Astrocyte (in vitro differentiated cells and primary cell): ENCODE measurements at regions not wholly inside any gene's neighbourhood (a gene's known extent, or its start where the extent isn't known, plus 50 kb on each side); places are given as distances from the start of the nearest gene placed in this dataset.
A peak's percentile ranks its signal among the peaks of the same experiment; 100 is the strongest.

Experiments used
- DNase-seq: peaks from one replicate; pipeline ENCODE4 v3.0.0-alpha.2; 2010; ENCODE audit warnings: low read depth
- FAIRE-seq: peaks from 2 replicates; lab custom pipeline; 2011; peaks lifted over from hg19 to GRCh38; lab: Jason Lieb, UNC
- H2AFZ ChIP-seq: 2 replicates; pipeline ENCODE4 v1.6.0; 2012; ENCODE audit warnings: low read depth, low read length, inconsistent platforms
- H3K27ac ChIP-seq: 2 replicates; pipeline ENCODE4 v1.5.1; 2011; ENCODE audit warnings: low read depth, low read length, inconsistent platforms
- H3K27me3 ChIP-seq: 2 replicates; pipeline ENCODE4 v1.6.0; 2011; ENCODE audit warnings: low read length, inconsistent platforms; ENCODE audit not compliant: insufficient read depth
- H3K36me3 ChIP-seq: 2 replicates; pipeline ENCODE4 v1.5.1; 2011; ENCODE audit warnings: low read length, inconsistent platforms; ENCODE audit not compliant: insufficient read depth
- H3K4me1 ChIP-seq: 2 replicates; pipeline ENCODE4 v1.5.1; 2011; ENCODE audit warnings: low read length, inconsistent platforms; ENCODE audit not compliant: insufficient read depth
- H3K4me2 ChIP-seq: 2 replicates; pipeline ENCODE4 v1.6.0; 2012; ENCODE audit warnings: low read length, inconsistent platforms
- H3K4me3 ChIP-seq: 2 replicates; pipeline ENCODE4 v1.5.1; 2011; ENCODE audit warnings: low read depth, mild to moderate bottlenecking, low read length, inconsistent platforms; ENCODE audit not compliant: insufficient read depth
- H3K79me2 ChIP-seq: 2 replicates; pipeline ENCODE4 v1.6.0; 2012; ENCODE audit warnings: mild to moderate bottlenecking, low read length, inconsistent platforms; ENCODE audit not compliant: insufficient read depth
- H3K9ac ChIP-seq: 2 replicates; pipeline ENCODE4 v1.6.0; 2012; ENCODE audit warnings: mild to moderate bottlenecking, low read length, inconsistent platforms
- H3K9me3 ChIP-seq: 2 replicates; pipeline ENCODE4 v1.5.1; 2012; ENCODE audit warnings: low read depth, mild to moderate bottlenecking, low read length, inconsistent platforms; ENCODE audit not compliant: insufficient read depth
- H4K20me1 ChIP-seq: 2 replicates; pipeline ENCODE4 v1.6.0; 2012; ENCODE audit warnings: low read length, inconsistent platforms; ENCODE audit not compliant: insufficient read depth
- H3K27ac Mint-ChIP-seq: one replicate; pipeline ENCODE4 v1.8.0; 2021; ENCODE audit warnings: mild to moderate bottlenecking, mixed read lengths; ENCODE audit not compliant: unreplicated experiment
- H3K27me3 Mint-ChIP-seq: one replicate; pipeline ENCODE4 v1.8.0; 2021; ENCODE audit warnings: low read depth, mixed read lengths; ENCODE audit not compliant: unreplicated experiment
- H3K36me3 Mint-ChIP-seq: one replicate; pipeline ENCODE4 v1.8.0; 2021; ENCODE audit warnings: low read depth, mixed read lengths; ENCODE audit not compliant: unreplicated experiment
- H3K4me1 Mint-ChIP-seq: one replicate; pipeline ENCODE4 v1.8.0; 2021; ENCODE audit warnings: low read depth, mixed read lengths; ENCODE audit not compliant: unreplicated experiment
- H3K4me3 Mint-ChIP-seq: one replicate; pipeline ENCODE4 v1.8.0; 2021; ENCODE audit warnings: mild to moderate bottlenecking, moderate library complexity, mixed read lengths; ENCODE audit not compliant: unreplicated experiment
- H3K9me3 Mint-ChIP-seq: one replicate; pipeline ENCODE4 v1.8.0; 2021; ENCODE audit warnings: mild to moderate bottlenecking, mixed read lengths; ENCODE audit not compliant: unreplicated experiment
- CTCF ChIP-seq: IDR thresholded peaks from 2 replicates; pipeline ENCODE4 v1.5.1; 2011; ENCODE audit warnings: low read depth, mild to moderate bottlenecking, inconsistent platforms, low read length, moderate library complexity; ENCODE audit not compliant: insufficient read depth
- EZH2 ChIP-seq: IDR thresholded peaks from 2 replicates; pipeline ENCODE4 v1.6.1; 2012; ENCODE audit warnings: mild to moderate bottlenecking, low read length, inconsistent platforms; ENCODE audit not compliant: insufficient read depth

GRCh38 chr4:164536814-164537213, 217.1 kb upstream of the SMIM31 start:
- peaks cover 7% of the 10 kb centered on the region for H3K9me3 ChIP-seq
- H3K4me1 ChIP-seq, result peaks cover 4% of the 10 kb centered on the region
- peak overlapping the region; percentile 24 for H3K4me2 ChIP-seq
- Mint-ChIP-seq H3K4me3 (no peak overlapping the region), H3K27me3 (no peaks in the 10 kb centered on the region), H3K9me3 (peaks cover 8% of the 10 kb centered on the region), H3K4me1 (peaks cover 19% of the 10 kb centered on the region), H3K36me3 (no peaks in the 10 kb centered on the region), H3K27ac (peak overlapping the region; percentile 95)
- H3K9ac ChIP-seq, result peak overlapping the region; percentile 10
- no peak overlapping the region for H3K4me3 ChIP-seq
- H3K36me3 ChIP-seq, result no peaks in the 10 kb centered on the region
- H2AFZ ChIP-seq, result peak overlapping the region; percentile 3
- no peak for FAIRE-seq
- no peaks in the 10 kb centered on the region for H4K20me1 ChIP-seq
- H3K79me2 ChIP-seq, result no peaks in the 10 kb centered on the region
- peak; percentile 96 for DNase-seq
- peak overlapping the region; percentile 71 for H3K27ac ChIP-seq
- no peaks in the 10 kb centered on the region for H3K27me3 ChIP-seq
- TF ChIP-seq CTCF (no peak), EZH2 (no peak)

- Histone ChIP-seq H3K36me3 (no peaks in the 10 kb centered on the region), H3K27ac (no peak overlapping the region), H2AFZ (no peak overlapping the region), H3K4me1 (peaks cover 4% of the 10 kb centered on the region), H3K9ac (no peak overlapping the region), H3K4me2 (no peak overlapping the region), H3K9me3 (peaks cover 7% of the 10 kb centered on the region), H4K20me1 (no peaks in the 10 kb centered on the region), H3K79me2 (no peaks in the 10 kb centered on the region), H3K4me3 (no peak overlapping the region), H3K27me3 (no peaks in the 10 kb centered on the region)
- Mint-ChIP-seq H3K27ac (peak overlapping the region; percentile 14), H3K4me1 (peaks cover 19% of the 10 kb centered on the region), H3K27me3 (no peaks in the 10 kb centered on the region), H3K36me3 (no peaks in the 10 kb centered on the region), H3K9me3 (peaks cover 8% of the 10 kb centered on the region), H3K4me3 (no peak overlapping the region)
- DNase-seq, result no peak
- no peak for FAIRE-seq
- TF ChIP-seq CTCF, result no peak
- TF ChIP-seq EZH2, result no peak
These were observed 215.8 kb upstream of the SMIM31 start for GRCh38 chr4:164538097-164538496.

GRCh38 chr4:164540987-164541386, 212.9 kb upstream of the SMIM31 start:
- no peaks in the 10 kb centered on the region for H4K20me1 ChIP-seq
- FAIRE-seq, result no peak
- H2AFZ ChIP-seq, result no peak overlapping the region
- no peaks in the 10 kb centered on the region for H3K36me3 ChIP-seq
- Mint-ChIP-seq H3K36me3 (no peaks in the 10 kb centered on the region), H3K4me3 (no peak overlapping the region), H3K27me3 (no peaks in the 10 kb centered on the region), H3K4me1 (peaks cover 14% of the 10 kb centered on the region), H3K27ac (no peak overlapping the region), H3K9me3 (peaks cover 7% of the 10 kb centered on the region)
- DNase-seq, result no peak
- H3K79me2 ChIP-seq, result no peaks in the 10 kb centered on the region
- peaks cover 4% of the 10 kb centered on the region for H3K4me1 ChIP-seq
- no peak overlapping the region for H3K4me2 ChIP-seq
- H3K9me3 ChIP-seq, result peaks cover 7% of the 10 kb centered on the region
- TF ChIP-seq CTCF (no peak), EZH2 (no peak)
- H3K27me3 ChIP-seq, result no peaks in the 10 kb centered on the region
- no peak overlapping the region for H3K4me3 ChIP-seq
- no peak overlapping the region for H3K9ac ChIP-seq
- H3K27ac ChIP-seq, result no peak overlapping the region
